ENCODE measurements at regions not wholly inside any gene's neighbourhood (a gene's known extent, or its start where the extent isn't known, plus 50 kb on each side); places are given as distances from the start of the nearest gene placed in this dataset.

GRCh38 chr3:115552007-115552406 is 71.3 kb upstream of the GAP43 start:
- DNase-seq = no peak
- WGBS, 2 donors = 46 to 74% methylated on average over 3 of the region's 3 CpGs

DNA sequence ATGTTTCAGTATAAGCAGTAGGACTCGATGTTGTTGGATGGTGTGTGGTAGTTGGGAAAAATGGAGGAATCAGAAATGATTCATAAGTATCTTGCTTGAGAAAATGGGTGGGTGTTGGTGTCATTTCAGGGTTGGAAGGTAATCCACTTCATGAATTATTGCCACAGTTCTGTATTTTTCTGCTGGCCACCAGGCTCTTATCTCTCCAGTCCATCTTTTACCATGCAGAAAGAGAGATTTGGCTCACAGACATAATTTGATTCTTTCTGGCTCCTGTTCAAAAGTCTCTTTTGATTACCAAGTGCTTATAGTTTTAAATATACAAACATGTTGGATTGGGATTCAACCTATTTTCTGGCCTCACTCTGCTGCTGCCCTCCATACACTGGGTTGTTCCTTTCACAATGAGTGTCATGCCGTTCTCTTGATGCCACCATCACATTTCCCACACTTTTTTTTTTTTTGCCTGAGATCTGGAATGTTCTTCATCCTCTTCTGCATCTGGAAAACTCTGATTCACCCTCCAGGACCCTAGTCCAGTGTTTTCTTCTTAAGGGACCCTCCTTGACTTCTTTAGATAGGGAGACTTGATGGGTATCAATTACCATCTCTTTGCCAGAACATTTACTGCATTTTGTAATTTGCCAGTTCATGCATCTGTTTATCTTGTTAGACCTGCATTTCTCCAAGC is 69.4 kb upstream of the GAP43 start:
- no peaks in the 10 kb centered on the region for H3K9me3 ChIP-seq
- no peaks in the 10 kb centered on the region for H3K36me3 ChIP-seq
- no peak overlapping the region for H3K27ac ChIP-seq
- no peaks in the 10 kb centered on the region for H3K27me3 ChIP-seq
- no peak for DNase-seq
- TF ChIP-seq POLR2A (IDR thresholded peaks at IDR 0.05) = no peak
- TF ChIP-seq, protein P1, sequence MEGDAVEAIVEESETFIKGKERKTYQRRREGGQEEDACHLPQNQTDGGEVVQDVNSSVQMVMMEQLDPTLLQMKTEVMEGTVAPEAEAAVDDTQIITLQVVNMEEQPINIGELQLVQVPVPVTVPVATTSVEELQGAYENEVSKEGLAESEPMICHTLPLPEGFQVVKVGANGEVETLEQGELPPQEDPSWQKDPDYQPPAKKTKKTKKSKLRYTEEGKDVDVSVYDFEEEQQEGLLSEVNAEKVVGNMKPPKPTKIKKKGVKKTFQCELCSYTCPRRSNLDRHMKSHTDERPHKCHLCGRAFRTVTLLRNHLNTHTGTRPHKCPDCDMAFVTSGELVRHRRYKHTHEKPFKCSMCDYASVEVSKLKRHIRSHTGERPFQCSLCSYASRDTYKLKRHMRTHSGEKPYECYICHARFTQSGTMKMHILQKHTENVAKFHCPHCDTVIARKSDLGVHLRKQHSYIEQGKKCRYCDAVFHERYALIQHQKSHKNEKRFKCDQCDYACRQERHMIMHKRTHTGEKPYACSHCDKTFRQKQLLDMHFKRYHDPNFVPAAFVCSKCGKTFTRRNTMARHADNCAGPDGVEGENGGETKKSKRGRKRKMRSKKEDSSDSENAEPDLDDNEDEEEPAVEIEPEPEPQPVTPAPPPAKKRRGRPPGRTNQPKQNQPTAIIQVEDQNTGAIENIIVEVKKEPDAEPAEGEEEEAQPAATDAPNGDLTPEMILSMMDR (IDR thresholded peaks at IDR 0.05) = no peak
- intact Hi-C loops (cut with DNase I) = no loop called here
- WGBS, 2 donors = 65% methylated on average over 2 of the region's 2 CpGs
- H3K4me1 ChIP-seq = no peaks in the 10 kb centered on the region
- no peak overlapping the region for H3K4me3 ChIP-seq

More at GRCh38 chr3:115552007-115552406, 71.3 kb upstream of the GAP43 start:
- intact Hi-C loops (cut with DNase I) = no loop called here
- Histone ChIP-seq H3K27ac (no peak overlapping the region), H3K27me3 (no peaks in the 10 kb centered on the region), H3K4me3 (no peak overlapping the region), H3K4me1 (no peaks in the 10 kb centered on the region), H3K9me3 (no peaks in the 10 kb centered on the region), H3K36me3 (no peaks in the 10 kb centered on the region)
- no peak for TF ChIP-seq POLR2A (IDR thresholded peaks at IDR 0.05)
- TF ChIP-seq, protein P1 (IDR thresholded peaks at IDR 0.05) = no peak

DNA sequence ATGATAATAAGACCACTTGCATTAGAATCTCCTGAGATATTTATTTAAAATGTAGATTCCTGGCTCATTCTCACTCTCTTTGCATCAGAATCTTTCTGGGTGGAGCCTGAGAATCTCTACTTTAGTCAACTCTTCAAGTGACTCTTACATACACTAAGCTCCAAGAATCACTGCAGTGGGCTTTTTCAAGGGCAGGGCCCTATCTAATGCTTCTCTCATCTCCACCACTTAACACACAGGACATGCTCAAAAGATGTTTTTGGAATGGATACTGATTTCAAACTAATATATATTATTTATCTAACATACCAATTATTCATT is 68.9 kb upstream of the GAP43 start:
- intact Hi-C loops (cut with DNase I) = no loop called here
- no peaks in the 10 kb centered on the region for H3K36me3 ChIP-seq
- no peak for TF ChIP-seq POLR2A (IDR thresholded peaks at IDR 0.05)
- TF ChIP-seq, protein P1 (IDR thresholded peaks at IDR 0.05) = no peak
- no peaks in the 10 kb centered on the region for H3K9me3 ChIP-seq
- H3K27me3 ChIP-seq = no peaks in the 10 kb centered on the region
- no peak overlapping the region for H3K4me3 ChIP-seq
- no peak overlapping the region for H3K27ac ChIP-seq
- no peaks in the 10 kb centered on the region for H3K4me1 ChIP-seq
- DNase-seq = no peak

DNA sequence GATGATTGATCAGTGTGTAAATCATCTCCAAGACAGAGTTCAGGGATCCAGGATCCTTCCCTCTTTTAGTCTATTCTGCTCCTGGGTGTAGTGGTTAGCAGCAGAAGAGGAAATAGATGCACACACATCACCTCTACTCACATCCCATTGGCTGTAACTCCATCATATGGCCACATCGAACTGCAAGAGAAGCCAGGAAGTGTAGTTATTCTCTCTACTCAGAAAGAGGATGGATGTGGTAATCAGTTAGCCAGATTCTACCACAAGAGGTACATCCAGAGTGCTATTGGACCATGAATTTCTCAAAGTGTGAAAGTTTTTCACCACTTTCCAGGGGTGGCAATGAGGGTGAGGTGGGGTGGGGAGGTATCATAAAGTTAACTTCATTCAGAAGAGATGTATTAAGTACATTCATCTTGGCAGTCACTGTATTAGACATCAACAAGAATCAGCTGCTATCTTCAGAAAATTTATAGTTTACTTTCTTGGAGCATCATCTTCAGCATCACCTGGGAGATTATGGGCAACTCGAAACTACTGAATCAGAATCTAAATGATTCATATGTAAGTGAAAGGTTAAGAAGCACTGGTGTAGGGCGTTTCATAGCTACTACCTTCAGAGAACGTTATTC is 60.6 kb upstream of the GAP43 start:
- Histone ChIP-seq H3K9me3 (no peaks in the 10 kb centered on the region), H3K27ac (no peak overlapping the region), H3K36me3 (no peaks in the 10 kb centered on the region), H3K27me3 (no peaks in the 10 kb centered on the region), H3K4me1 (no peaks in the 10 kb centered on the region), H3K4me3 (no peak overlapping the region)
- intact Hi-C loops (cut with DNase I) = no loop called here
- no peak for DNase-seq
- WGBS, 2 donors = 67 to 74% methylated on average over 4 of the region's 4 CpGs
- TF ChIP-seq, protein P1 (IDR thresholded peaks at IDR 0.05) = no peak
- no peak for TF ChIP-seq POLR2A (IDR thresholded peaks at IDR 0.05)

GRCh38 chr3:115563984-115564383 is 59.3 kb upstream of the GAP43 start:
- no peak overlapping the region for H3K4me3 ChIP-seq
- no peaks in the 10 kb centered on the region for H3K4me1 ChIP-seq
- WGBS, 2 donors = 67 to 93% methylated on average over 1 of the region's 1 CpG

More at GRCh38 chr3:115563984-115564383, 59.3 kb upstream of the GAP43 start:
- no peak overlapping the region for H3K27ac ChIP-seq
- H3K9me3 ChIP-seq = no peaks in the 10 kb centered on the region
- no peaks in the 10 kb centered on the region for H3K27me3 ChIP-seq
- intact Hi-C loops (cut with DNase I) = no loop called here
- no peak for DNase-seq
- H3K36me3 ChIP-seq = no peaks in the 10 kb centered on the region
- TF ChIP-seq, protein P1 (IDR thresholded peaks at IDR 0.05) = no peak
- TF ChIP-seq POLR2A (IDR thresholded peaks at IDR 0.05) = no peak

Data from esophagus squamous epithelium (tissue), 5 donors.